Neural progenitor cell (in vitro differentiated cells): ENCODE measurements at regions not wholly inside any gene's neighbourhood (a gene's known extent, or its start where the extent isn't known, plus 50 kb on each side); places are given as distances from the start of the nearest gene placed in this dataset.

ENCODE experiments used
- CTCF ChIP-seq: fragments of 200-600 bp; sonication (generic); IDR thresholded peaks from 2 replicates; pipeline ENCODE4 v1.5.1; 2017; ENCODE audit warnings: antibody characterized with exemption, mild to moderate bottlenecking
- EZH2 ChIP-seq: fragments of 200-600 bp; sonication (generic); IDR thresholded peaks from 2 replicates; pipeline ENCODE4 v1.6.1; 2017; ENCODE audit warnings: antibody characterized with exemption, mild to moderate bottlenecking, moderate library complexity
- EZH2phosphoT487 ChIP-seq: fragments of 200-600 bp; sonication (generic); IDR thresholded peaks from 2 replicates; pipeline ENCODE4 v1.6.1; 2017; ENCODE audit warnings: antibody characterized with exemption

- TF ChIP-seq CTCF (no peak), EZH2phosphoT487 (no peak), EZH2 (no peak)
Observed at GRCh38 chr15:39176030-39176429, 404.8 kb upstream of the THBS1 start.
